Esophagus muscularis mucosa (tissue), 4 donors: ENCODE measurements at regions not wholly inside any gene's neighbourhood (a gene's known extent, or its start where the extent isn't known, plus 50 kb on each side); places are given as distances from the start of the nearest gene placed in this dataset.

Source experiments
- DNase-seq: peaks from one replicate; pipeline ENCODE4 v3.0.0-alpha.2; 2017; ENCODE audit errors: extremely low spot score
- H3K27ac ChIP-seq, 4 donors: fragments of 200-600 bp; sonication (generic); replicated peaks in 1 of 4; 1 replicate in 3 of 4; 2 replicates in 1 of 4; pipeline ENCODE4 v1.5.1; 2016 to 2019; ENCODE audit warnings: mild to moderate bottlenecking in 1 of 4
- H3K27me3 ChIP-seq, 4 donors: fragments of 200-600 bp; sonication (generic); one replicate each; pipeline versions ENCODE4 v1.5.1 to v1.6.0; 2016 to 2019
- H3K36me3 ChIP-seq, 4 donors: fragments of 200-600 bp; sonication (generic); one replicate each; pipeline ENCODE4 v1.5.1; 2016 to 2019
- H3K4me1 ChIP-seq, 4 donors: fragments of 200-600 bp; sonication (generic); one replicate each; pipeline ENCODE4 v1.5.1; 2016 to 2019
- H3K4me3 ChIP-seq, 4 donors: fragments of 200-600 bp; sonication (generic); 1 replicate in 2 of 4; 2 replicates in 2 of 4; pipeline ENCODE4 v1.5.1; 2016 to 2019; ENCODE audit warnings: mild to moderate bottlenecking in 4 of 4, moderate library complexity in 1 of 4
- H3K9me3 ChIP-seq, 4 donors: fragments of 200-600 bp; sonication (generic); 1 replicate in 3 of 4; 2 replicates in 1 of 4; pipeline ENCODE4 v1.5.1; 2016 to 2019
- EP300 ChIP-seq: sonication (generic); formaldehyde crosslinking; IDR thresholded peaks from one replicate; pipeline ENCODE4 v1.6.1; 2017; ENCODE audit warnings: antibody characterized with exemption
- POLR2A ChIP-seq: fragments of 450-650 bp; IDR thresholded peaks from one replicate; pipeline ENCODE4 v1.6.1; 2017; ENCODE audit warnings: antibody characterized with exemption, moderate library complexity, mild to moderate bottlenecking, low read depth
- POLR2AphosphoS5 ChIP-seq, 2 donors: sonication (generic); formaldehyde crosslinking; IDR thresholded peaks; one replicate each; pipeline ENCODE4 v1.6.1; 2017; ENCODE audit warnings: antibody characterized with exemption in 2 of 2
- WGBS: methylation state at CpG from one replicate; pipeline ENCODE4 v1.1.5; 2018; 5-methylcytosine and 5-hydroxymethylcytosine counted together
- intact Hi-C: fragments of 100-400 bp; cut with DNase I; formaldehyde crosslinking; loops from one replicate; pipeline ENCODE4 v1.15.1; 2023
- TF ChIP-seq, protein P1 (sequence below), 3 experiments: fragments of 200-600 bp in 2 of 3; fragments of 450-650 bp in 1 of 3; sonication (generic) in 2 of 3; IDR thresholded peaks; one replicate each; pipeline ENCODE4 v1.5.1; 2017 to 2019; ENCODE audit warnings: antibody characterized with exemption in 3 of 3, mild to moderate bottlenecking in 2 of 3, moderate library complexity in 1 of 3

DNA sequence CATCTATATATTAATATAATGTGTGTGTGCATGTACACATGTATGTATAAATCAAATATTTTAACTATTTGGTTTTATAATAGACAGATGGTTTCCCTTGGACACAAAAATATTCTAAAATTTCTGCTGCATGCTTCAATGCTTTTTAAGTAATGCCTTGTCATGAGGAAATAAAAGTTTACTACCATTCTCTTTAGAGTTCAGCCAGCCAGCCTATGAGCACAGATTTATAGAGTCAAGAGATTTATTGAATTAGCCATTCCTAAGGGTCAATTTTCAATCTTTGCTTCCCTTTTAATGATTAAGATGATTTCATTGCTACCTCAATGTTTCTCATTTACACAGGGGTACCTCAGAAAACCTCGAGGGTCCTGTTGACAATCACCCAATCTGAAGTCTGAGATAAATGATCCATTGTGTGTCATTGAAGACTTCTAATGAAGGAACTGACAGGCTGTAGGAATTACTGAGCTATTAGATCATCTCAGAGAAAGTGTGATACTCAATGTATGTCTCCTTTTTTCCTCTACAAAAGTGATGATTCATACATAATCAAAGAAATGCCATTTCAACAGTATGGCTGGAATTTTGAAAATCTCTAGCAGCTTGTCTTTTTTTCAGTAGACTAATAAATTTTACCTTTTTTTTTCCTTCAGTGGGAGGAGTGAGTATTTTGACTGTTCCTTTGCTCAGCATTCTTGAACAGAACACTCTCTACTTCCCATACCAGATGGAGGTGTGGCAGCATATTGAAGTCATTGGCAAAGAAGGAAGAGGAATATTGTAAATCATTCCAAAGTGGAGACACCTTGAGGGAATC lies 222.6 kb upstream of the PCDH18 start:
- Histone ChIP-seq H3K4me3 (no peak overlapping the region), H3K27ac (no peak overlapping the region), H3K27me3 (no peaks in the 10 kb centered on the region), H3K36me3 (no peaks in the 10 kb centered on the region), H3K4me1 (peaks cover 0 to 8% (median 8%) of the 10 kb centered on the region in 4 donors), H3K9me3 (no peaks in the 10 kb centered on the region)
- intact Hi-C loops, result no loop called here
- 57% methylated on average over 1 of the region's 1 CpG for WGBS
- TF ChIP-seq POLR2AphosphoS5 (IDR thresholded peaks at IDR 0.05), result no peak
- no peak for TF ChIP-seq POLR2A
- TF ChIP-seq EP300, result no peak
- no peak for DNase-seq

- no peak for DNase-seq
- intact Hi-C loops, result no loop called here
- H3K4me3 ChIP-seq, result no peak overlapping the region
- no peak overlapping the region for H3K27ac ChIP-seq
- no peaks in the 10 kb centered on the region for H3K36me3 ChIP-seq
- peaks cover 0 to 20% (median 18%) of the 10 kb centered on the region in 4 donors for H3K4me1 ChIP-seq
- no peaks in the 10 kb centered on the region for H3K9me3 ChIP-seq
- TF ChIP-seq, protein P1, sequence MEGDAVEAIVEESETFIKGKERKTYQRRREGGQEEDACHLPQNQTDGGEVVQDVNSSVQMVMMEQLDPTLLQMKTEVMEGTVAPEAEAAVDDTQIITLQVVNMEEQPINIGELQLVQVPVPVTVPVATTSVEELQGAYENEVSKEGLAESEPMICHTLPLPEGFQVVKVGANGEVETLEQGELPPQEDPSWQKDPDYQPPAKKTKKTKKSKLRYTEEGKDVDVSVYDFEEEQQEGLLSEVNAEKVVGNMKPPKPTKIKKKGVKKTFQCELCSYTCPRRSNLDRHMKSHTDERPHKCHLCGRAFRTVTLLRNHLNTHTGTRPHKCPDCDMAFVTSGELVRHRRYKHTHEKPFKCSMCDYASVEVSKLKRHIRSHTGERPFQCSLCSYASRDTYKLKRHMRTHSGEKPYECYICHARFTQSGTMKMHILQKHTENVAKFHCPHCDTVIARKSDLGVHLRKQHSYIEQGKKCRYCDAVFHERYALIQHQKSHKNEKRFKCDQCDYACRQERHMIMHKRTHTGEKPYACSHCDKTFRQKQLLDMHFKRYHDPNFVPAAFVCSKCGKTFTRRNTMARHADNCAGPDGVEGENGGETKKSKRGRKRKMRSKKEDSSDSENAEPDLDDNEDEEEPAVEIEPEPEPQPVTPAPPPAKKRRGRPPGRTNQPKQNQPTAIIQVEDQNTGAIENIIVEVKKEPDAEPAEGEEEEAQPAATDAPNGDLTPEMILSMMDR (IDR thresholded peaks at IDR 0.05), result no peak
- TF ChIP-seq POLR2AphosphoS5 (IDR thresholded peaks at IDR 0.05), result no peak
- no peaks in the 10 kb centered on the region for H3K27me3 ChIP-seq
These were observed 217.2 kb upstream of the PCDH18 start for GRCh38 chr4:137749466-137749865.

GRCh38 chr4:137748616-137749015 lies 216.3 kb upstream of the PCDH18 start:
- 27% methylated on average over 3 of the region's 3 CpGs for WGBS
- no peak for DNase-seq

GRCh38 chr4:137740141-137740540 lies 207.8 kb upstream of the PCDH18 start:
- no peak for DNase-seq
- Histone ChIP-seq H3K4me3 (no peak overlapping the region), H3K36me3 (no peaks in the 10 kb centered on the region), H3K4me1 (no peaks in the 10 kb centered on the region), H3K27ac (no peak overlapping the region), H3K27me3 (no peaks in the 10 kb centered on the region), H3K9me3 (no peaks in the 10 kb centered on the region)
- intact Hi-C loops, result no loop called here
- TF ChIP-seq POLR2A, result no peak
- no peak for TF ChIP-seq EP300
- TF ChIP-seq POLR2AphosphoS5 (IDR thresholded peaks at IDR 0.05), result no peak
- TF ChIP-seq, protein P1 (IDR thresholded peaks at IDR 0.05), result no peak
- 82% methylated on average over 1 of the region's 1 CpG for WGBS

More at GRCh38 chr4:137748616-137749015, 216.3 kb upstream of the PCDH18 start:
- Histone ChIP-seq H3K27me3 (no peaks in the 10 kb centered on the region), H3K4me1 (peaks cover 0 to 20% (median 18%) of the 10 kb centered on the region in 4 donors), H3K36me3 (no peaks in the 10 kb centered on the region), H3K27ac (no peak overlapping the region), H3K9me3 (no peaks in the 10 kb centered on the region), H3K4me3 (no peak overlapping the region)
- intact Hi-C loops, result no loop called here
- TF ChIP-seq POLR2A (no peak), POLR2AphosphoS5 (IDR thresholded peaks at IDR 0.05) (no peak), EP300 (no peak)
- TF ChIP-seq, protein P1 (IDR thresholded peaks at IDR 0.05), result no peak

- no peak overlapping the region for H3K4me3 ChIP-seq
- no peaks in the 10 kb centered on the region for H3K4me1 ChIP-seq
- 97% methylated on average over 1 of the region's 1 CpG for WGBS
- H3K9me3 ChIP-seq, result no peaks in the 10 kb centered on the region
- H3K27ac ChIP-seq, result no peak overlapping the region
- H3K27me3 ChIP-seq, result no peaks in the 10 kb centered on the region
- no peak for DNase-seq
- no peak for TF ChIP-seq POLR2A
- TF ChIP-seq, protein P1 (IDR thresholded peaks at IDR 0.05), result no peak
- H3K36me3 ChIP-seq, result no peaks in the 10 kb centered on the region
- intact Hi-C loops, result no loop called here
These were observed 207.1 kb upstream of the PCDH18 start for GRCh38 chr4:137739391-137739790.
